GM21717 (cell line): ENCODE measurements at regions not wholly inside any gene's neighbourhood (a gene's known extent, or its start where the extent isn't known, plus 50 kb on each side); places are given as distances from the start of the nearest gene placed in this dataset.

ENCODE experiments used
- ATAC-seq: cut with Tn5 transposase; IDR thresholded peaks from one replicate; pipeline ENCODE4 v1.9.1; 2021; ENCODE audit warnings: mild to moderate bottlenecking, moderate library complexity; ENCODE audit not compliant: unreplicated experiment

DNA sequence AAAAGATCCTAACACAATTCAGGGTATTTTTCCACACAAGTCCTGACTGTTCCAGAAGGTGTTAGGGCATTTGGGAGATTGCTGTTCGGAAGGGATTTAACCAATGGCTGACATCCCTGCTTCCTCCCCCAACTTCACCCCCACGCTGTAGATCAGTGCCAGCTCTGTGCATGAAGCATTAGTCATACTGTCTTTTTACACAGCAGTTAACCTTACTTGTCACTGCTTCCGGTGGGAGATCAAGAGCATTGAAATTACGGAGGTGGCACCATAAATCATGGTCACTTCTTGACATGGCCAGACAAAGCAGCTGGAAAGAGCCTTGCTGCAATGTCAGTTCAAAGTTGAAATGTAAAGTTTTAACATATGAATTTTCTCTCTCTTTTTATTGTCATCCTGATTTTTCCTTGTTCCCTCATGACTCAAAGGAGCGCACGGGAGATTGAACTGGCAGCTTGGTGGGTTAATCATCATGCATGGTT, 70.2 kb downstream of the HRH4 start:
- ATAC-seq = no peak

DNA sequence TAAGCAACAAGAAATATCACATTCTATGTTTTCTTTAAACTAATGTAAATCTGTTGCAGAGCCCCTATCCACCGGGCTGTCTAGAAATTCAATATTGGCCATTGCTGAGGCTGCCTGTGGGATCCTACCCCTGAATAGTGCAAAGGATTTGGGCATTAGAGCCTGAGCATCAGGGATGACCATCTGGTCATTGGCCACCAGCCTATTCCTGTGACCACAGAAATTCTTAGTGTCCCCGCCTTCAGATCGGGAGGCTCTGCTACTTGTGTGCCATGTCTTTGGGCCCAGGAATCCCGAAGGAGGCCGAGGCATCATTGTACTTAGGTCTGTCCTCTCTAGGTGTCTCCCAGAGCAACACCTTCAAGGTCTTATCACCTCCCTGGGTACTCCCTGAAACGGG, 73.8 kb downstream of the HRH4 start:
- ATAC-seq = no peak

DNA sequence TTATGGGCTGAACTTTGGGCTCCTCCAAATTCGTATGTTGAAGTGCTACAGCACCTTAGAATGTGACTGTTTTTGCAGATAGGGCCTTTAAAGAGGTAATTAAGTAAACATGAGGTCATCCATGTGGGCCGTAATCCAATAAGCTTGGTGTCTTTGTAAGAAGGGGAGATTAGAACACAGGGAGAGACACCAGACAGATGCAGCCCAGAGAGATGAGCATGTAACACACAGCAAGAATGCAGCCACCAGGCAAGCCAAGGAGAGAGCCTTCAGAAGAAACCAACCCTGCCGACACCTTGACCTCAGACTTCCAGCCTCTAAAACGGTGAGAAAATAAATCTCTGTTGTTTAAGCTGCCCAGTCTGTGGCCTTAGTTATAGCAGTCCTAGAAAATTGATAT, 74.3 kb downstream of the HRH4 start:
- ATAC-seq = no peak

DNA sequence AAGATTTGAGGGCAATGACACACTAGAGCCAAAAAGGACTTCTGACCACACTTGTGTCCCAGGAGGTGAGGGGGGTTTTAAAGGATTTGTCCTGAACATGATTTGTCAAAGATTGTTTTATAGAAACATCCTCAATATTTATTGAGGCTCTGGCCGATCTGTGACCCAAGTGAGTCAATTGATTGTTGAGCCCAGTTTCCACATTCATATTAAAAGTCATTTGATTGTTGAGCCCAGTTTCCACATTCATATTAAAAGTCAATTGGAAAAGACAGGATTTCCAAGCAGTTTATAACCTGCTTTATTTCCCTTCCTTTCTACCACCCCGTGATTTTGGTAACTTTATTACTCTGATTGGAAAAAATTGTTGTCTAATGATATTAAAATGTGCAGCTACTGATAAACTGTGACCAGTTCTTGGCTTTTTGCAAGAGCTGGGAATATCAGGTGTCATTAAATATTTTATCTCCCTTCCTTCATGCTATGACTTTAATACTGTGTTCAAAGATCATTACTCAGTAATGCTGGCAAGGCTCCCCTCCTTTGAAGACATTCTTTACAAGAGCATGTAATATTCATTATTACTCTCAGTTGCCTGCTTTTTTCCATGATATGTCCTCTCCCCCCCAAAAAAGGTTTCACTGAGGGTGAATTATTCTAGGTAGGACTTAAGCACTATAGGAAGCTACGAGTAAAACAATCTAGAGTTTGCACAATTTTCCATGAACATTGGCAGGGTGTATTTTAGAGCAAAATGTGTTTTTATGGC, 75.3 kb downstream of the HRH4 start:
- no peak for ATAC-seq

DNA sequence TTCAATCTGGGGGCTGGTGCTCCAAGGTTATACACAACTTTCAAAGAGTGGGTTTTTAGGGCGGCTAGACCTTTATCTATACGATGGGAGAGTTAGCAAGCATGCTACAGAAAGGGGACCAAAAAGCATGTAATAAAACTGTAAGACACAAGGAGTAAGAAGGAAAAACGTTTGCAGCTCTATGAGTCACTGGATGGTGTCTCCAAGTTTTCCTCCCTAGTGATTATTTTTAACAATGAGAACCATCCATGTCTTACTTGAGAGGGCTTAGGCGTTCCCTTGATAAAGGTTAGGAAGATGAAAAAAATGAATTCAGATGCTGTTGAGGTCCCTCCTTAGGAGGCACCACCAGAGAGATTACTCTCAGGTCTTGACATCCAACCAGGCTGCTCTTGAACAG, 75.9 kb downstream of the HRH4 start:
- ATAC-seq = no peak

DNA sequence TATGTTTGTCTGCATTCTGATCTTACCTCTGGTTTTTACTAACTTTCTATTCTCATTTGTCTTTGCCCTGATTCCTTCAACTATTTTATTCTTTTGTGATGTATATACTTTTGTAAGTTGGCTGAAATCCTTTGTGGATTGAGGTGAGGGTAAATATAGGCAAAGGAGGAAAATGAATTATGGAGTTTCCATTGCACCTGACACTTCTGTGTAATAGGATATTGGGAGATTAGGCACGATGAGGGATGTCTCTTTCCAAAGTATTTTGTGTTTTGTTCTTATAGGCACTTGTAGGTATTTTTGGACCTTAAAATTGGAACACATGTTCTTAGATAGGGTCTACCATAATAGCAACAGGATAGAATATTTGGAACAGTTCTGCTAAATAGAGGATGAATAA, 76.4 kb downstream of the HRH4 start:
- no peak for ATAC-seq

DNA sequence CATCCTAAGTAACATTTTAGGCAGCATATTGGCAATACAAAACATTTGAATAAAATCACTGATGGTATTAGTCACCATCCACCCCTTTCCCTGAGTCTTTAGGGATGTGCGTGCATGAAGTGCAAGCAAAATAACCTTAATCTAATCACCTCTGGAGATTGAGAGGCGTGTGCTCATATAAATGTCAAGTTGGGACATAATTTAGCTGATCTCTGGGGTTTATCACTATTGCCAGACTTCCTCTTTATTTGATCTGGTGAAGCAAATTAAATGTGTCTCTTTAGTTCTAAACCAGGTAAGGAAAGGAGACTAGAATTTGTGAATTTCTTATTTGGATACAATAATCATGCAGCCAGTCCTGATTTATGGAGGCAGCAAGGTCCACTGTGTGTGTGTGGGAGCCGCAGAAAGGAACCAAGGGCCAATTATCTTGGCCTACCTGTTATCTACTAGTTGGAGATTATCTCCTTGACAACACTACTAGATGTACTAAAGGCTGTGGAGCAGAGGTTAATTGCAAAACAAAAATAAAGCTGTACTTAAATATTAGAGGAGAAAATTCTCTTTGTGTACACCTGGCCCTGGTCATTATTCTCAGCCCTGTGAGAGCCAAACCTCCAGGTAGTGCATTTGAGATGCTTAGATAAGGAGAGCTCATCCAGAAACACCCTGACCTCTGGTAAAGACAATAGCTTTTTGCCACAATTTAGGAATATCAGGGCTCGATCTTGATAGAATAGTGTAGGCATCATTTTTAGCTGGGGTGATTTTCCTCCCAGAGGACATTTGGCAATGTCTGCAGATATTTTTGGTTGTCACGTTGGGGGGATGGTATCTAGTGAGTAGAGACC, 78.2 kb downstream of the HRH4 start:
- ATAC-seq = no peak

DNA sequence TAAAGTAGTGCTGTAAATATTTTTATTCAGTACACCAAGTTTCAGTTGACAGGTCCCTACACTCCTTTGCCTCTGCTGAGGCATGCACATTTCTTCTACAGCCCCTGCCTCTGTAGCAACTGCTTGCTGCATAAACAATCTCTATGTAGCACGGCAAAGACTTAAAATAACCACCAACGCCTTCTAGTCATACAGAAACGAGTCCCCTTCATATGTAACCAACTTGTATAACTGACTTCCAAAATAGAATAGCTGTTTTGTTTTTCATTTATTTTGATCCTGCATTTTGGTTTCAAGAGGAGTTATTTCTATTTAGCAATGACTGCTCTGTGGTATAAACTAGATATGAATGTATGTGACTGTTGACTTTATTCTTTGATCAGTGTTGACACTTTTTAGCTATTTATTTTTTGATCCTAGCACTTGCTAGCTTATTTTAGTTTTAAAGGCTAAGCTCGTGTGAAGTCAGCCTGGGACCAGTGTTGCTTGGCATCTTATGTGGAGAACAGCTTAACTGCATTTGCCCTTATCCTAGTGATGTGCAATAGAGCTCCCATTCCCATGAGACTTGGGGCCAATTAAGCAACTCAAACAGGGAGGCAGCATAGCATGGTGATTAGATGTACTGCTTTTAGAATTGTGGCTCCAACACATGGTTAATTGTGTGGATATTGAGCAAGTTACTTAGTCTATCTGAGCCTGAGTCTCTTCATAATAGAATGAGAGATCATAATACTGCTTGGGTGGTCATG, 79.6 kb downstream of the HRH4 start:
- ATAC-seq = no peak

DNA sequence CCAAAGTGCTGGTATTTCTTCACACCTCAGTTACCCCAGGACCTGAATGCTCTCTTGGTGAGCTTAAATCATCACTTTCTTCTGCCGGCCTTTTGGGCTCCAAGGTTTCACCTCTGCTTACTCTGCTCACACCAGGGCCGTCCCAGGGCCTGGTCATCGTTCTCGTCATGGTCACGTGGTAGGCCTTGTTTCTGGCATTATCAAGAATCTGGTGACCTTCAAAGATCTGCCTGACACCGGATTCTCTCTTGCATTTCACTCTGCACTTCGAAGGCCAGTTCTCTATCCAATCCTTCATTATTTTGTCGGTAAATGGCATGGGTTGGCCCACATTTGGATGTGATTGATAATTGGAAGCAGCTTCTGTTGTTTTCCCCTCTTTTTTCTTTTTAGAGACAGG, 80.5 kb downstream of the HRH4 start:
- no peak for ATAC-seq

DNA sequence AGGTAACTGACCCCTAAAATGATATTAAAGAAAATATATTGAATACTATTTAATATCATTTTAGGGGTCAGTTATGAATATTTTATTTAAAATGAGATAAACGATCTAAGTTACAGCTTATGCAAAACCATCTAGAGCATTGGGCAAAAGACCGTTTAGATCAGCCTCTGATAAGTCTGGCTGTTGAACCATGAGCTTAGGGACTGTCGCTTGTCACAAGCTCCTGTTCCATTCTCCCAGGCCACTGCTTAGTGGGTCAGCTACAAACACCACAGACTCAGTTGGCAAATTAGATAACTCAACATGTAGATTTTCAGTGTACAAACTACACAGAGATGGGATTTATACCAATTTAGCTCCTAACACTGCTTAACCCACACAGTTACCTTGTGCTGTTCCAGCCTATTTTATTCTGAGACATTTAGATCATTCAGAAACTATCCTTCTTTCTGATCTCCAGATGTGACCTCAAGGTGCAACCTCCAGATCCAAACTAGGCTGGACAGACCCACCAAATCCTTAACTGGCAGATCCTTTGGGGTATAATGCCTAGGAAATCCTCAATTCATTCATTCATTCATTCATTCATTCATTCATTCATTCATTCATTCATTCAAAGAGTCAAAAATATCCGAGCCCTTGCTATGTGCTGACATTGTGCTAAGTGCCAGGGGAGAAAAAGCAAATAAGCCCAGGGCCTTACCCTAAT, 82.8 kb downstream of the HRH4 start:
- ATAC-seq = no peak

DNA sequence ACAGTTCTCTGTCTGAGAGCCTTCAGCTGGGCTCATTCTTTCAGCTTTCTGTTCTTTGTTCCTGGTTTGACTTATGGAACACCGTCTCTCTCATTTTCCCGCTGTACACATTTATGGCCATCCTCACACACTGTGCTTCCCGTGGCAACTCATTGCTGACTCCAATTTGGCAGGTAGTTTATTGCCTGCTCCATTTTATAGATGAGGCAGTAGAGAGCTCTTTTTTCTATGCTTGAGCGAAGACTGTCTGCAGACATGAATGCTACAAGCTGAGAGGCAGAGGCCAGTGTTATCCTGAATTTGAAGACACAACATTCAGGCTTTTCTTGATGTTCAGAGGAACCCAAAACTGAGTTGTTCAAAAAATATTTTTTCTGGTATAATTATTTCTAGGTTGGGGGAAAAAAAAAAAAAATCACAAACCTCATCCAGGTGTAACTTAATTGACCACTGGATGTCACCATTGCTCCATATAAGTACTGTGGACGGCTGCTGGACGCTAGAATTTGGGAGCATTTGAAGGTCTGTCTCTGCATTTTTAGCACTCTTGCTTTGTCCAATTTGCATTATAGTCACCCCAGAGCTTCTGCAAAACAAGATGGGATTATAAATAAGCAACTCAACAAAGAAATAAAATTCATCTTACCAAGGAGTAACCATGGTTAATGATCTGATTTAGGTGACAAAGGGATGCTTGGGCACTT, 83.5 kb downstream of the HRH4 start:
- ATAC-seq = no peak

DNA sequence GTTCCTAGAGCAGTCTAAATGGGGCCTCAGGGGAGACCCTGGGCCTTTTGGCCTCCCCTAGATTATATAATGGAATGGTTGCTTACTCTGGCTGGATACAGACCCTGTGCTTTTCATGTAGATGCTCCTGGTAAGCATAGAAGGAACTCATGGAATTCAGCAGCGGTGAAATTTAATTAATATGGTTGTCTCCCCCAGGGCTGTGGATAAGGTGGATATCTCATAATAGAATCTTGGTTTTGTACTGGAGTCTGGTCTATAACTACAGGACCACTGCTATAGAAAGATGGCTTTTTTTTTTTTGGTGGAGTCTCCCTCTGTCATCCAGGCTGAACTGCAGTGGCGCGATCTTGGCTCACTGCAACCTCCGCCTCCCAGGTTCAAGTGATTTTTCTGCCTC, 84.5 kb downstream of the HRH4 start:
- ATAC-seq = no peak

DNA sequence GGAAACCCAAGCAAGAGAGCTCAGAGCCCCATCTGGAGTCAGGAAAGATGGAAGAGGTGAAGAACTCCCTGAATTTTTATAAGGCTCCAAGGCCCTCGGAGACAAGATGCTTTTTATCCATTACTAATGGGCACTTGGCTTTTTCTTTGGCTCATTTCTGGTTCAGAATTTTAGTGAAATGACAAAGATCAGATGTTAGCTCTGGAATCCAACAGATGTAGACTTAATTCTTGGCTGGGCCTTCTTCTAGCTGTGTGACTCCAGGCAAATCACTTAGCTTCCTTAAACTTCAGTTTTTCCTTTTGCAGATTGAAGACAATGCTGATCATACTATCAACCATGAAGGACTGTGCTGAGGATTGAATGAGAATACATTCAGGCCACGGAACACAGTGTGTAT, 85.2 kb downstream of the HRH4 start:
- ATAC-seq = no peak

DNA sequence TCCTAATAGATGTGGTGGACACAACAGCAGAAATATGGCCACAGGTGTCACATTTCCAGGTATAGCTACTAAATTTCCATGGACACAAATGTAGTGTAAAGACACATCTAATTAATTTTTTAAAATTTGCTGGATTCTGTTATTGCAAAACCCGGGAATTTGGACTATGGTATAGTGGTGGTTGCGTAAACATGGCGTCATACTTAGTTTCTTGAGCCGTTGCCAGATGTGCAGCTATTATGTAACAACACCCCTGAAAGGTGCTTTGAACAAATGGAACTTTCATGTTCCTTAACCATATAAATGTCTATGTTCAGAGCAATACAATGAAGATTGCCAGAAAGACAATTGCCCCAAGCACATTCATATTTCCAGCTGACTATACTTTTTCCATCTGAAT, 85.9 kb downstream of the HRH4 start:
- ATAC-seq = no peak

DNA sequence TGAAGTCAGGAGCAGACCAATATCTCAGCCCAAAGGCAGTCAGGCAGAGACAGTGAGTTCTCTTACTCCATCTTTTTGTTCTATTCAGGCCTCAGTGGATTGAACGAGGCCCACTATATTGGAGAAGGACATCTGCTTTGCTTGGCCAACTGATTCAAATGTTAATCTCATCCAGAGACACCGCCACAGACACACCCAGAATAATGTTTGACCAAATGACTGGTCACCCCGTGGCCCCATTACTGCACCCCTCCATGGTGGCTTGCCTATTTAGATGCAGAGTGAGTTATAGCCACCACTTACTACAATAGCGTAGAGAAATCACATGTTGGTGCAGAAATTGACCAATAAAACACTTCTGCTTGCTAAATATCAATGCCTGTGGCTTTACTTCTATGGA, 88.1 kb downstream of the HRH4 start:
- ATAC-seq = no peak

DNA sequence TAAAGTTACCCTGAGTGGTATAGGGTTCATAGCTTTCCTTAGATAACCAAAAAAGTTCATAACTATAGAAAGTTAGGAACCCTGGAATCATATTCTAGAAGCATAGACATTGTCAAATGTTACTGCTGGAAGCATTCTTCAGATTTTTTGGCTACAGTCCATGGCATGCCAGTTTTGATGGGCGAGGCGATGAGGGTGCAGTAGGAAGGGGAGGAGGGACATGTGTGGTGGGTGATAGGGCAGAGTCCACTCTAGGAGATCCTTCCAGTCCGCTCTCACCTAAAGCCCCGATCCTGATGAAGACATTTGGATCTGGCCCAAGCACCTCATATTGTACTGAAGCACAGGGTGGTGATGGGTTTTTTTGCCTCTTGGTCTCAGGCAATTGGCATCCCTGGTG, 91.8 kb downstream of the HRH4 start:
- ATAC-seq = no peak

DNA sequence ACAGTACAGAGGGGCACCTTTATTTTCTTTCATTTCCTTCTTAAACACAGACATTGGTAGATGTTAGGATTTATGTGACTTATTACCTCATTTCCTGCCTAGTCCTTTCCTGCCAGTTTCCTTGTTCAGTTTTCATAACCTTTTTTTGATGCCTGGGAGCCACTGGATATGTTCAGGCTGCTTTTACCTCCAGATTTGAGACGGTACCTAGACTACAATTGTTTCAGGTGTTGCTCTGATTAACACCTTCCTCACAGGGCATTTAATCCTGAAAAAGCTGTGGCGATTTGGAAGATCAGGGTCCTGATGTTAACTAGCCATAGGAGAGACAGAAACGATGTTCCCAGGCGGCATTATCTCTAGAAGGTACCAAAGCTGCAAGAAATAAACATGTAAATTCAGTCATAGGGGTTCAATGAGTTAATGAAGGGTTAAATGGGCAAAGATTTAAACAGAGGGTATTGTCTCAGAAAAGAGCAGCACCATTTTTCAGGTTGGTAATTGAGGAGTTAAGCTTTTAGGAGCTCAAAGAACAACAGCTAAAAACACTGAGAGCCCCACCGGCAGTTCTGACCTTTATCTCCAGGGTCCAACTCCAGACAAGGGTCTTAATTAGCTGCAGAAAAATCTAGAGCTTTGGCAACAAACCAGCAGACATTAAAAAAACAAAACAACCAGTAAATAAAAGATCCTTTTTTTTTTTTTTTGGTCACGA, 93.3 kb downstream of the HRH4 start:
- ATAC-seq = no peak

DNA sequence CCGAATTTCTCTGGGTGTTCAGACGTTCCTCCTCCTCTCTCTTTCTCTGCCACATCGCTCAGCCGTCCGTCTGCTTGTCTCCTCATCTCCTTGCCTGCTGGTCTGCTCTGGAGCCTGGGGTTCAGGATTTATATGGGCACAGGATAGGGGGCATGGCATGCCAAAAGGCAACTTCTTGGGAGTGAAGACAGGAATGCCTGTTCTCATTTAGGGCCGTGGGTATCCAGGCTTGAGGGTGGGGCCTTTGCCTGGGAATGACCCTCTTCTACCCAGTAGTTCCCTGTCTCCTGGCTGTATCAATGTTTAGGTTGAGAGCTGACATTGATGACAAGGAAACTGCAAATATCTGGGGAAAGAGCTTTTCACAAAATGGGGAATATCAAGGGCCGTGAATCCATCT, 98.0 kb downstream of the HRH4 start:
- ATAC-seq = no peak

DNA sequence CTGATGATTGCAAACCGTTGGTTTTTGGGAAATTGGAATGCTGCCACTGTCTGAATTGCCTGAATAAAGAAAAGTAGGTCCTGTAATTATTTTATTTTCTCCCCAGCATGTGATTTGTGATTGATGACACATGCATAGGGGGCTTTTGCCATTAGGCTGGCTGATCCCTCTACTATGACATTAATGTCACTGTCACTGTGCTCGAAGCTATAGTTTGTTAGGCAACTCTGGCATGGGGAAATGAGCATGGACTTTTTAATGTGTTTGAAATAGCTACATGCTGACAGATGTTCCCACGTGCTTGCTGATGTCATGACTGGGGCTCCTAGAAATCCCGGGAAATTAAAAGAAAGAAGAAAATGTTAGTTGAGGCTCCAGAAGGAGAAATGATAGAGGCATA, 99.1 kb downstream of the HRH4 start:
- no peak for ATAC-seq

DNA sequence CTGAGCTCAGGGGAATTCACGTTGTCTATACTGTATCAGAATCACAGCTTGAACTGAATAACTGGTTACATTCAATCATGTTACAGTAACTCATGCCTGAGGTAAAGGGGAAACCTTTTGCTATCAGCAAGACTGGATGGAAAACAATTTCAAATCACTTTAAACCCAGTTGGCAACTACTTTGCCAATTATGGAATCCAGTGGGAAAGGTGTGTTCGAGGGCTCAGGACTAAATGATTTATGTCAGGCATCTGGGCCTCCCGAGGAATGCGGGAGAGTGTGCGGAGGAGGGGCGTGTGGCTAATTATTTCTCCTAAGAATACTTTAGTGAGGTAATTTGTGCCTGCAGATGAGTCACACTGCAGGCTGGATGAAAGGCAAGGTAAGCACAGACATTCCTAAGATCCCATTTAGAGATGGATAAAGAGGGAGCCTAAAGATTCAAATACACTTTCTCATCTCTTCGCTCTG, 100.1 kb downstream of the HRH4 start:
- ATAC-seq = no peak
